ENCODE measurements at regions not wholly inside any gene's neighbourhood (a gene's known extent, or its start where the extent isn't known, plus 50 kb on each side); places are given as distances from the start of the nearest gene placed in this dataset.

DNA sequence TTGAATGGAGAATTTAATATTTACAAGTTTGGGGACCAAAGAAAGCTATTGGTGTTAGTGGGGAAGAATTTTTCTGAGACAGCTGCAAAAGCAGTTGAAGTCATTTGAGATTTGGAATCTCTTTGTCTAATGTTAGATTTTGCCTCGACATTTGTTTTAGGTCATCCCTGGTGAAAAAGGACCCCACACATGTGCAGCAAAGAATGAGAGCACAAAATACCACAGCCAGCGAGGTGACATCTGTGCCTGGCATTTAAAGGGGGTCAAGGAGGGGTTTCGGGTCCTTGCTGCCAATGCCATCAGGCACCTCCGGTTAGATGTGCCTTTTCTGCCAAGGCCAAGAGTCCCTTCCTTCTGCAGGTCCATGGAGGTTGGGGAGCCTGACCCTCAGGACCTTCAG, 173.3 kb downstream of the TRIB2 start:
- no peaks in the 10 kb centered on the region for H3K79me2 ChIP-seq (ENCODE audit: insufficient read depth, low read length)
- H3F3A ChIP-seq (ENCODE audit: insufficient read depth) = no peaks in the 10 kb centered on the region
- H3K27ac ChIP-seq (ENCODE audit: low read depth, low read length) = no peak overlapping the region
- H3K9me3 ChIP-seq (ENCODE audit: insufficient read depth, low read length) = no peaks in the 10 kb centered on the region
- no peaks in the 10 kb centered on the region for H3K36me3 ChIP-seq (ENCODE audit: low read length)
- H3K9ac ChIP-seq (ENCODE audit: low read length) = no peak overlapping the region
- H2AFZ ChIP-seq (ENCODE audit: low read depth, low read length, severe bottlenecking) = no peak overlapping the region
- H3K27me3 ChIP-seq (ENCODE audit: low read length) = no peaks in the 10 kb centered on the region
- H4K20me1 ChIP-seq (ENCODE audit: low read depth, low read length) = no peaks in the 10 kb centered on the region
- H3K9me2 ChIP-seq (replicated peaks; ENCODE audit: insufficient read depth, low read length) = no peaks in the 10 kb centered on the region
- TF ChIP-seq, protein P1, sequence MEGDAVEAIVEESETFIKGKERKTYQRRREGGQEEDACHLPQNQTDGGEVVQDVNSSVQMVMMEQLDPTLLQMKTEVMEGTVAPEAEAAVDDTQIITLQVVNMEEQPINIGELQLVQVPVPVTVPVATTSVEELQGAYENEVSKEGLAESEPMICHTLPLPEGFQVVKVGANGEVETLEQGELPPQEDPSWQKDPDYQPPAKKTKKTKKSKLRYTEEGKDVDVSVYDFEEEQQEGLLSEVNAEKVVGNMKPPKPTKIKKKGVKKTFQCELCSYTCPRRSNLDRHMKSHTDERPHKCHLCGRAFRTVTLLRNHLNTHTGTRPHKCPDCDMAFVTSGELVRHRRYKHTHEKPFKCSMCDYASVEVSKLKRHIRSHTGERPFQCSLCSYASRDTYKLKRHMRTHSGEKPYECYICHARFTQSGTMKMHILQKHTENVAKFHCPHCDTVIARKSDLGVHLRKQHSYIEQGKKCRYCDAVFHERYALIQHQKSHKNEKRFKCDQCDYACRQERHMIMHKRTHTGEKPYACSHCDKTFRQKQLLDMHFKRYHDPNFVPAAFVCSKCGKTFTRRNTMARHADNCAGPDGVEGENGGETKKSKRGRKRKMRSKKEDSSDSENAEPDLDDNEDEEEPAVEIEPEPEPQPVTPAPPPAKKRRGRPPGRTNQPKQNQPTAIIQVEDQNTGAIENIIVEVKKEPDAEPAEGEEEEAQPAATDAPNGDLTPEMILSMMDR (IDR thresholded peaks at IDR 0.05; ENCODE audit: insufficient read depth, low read length, poor library complexity, severe bottlenecking) = no peak
- TF ChIP-seq EZH2phosphoT487 (conservative IDR thresholded peaks at IDR 0.05; ENCODE audit: low read length) = no peak
- no peak overlapping the region for H3K4me3 ChIP-seq (ENCODE audit: insufficient read depth, low read length, poor library complexity, severe bottlenecking)
- H3K4me2 ChIP-seq (ENCODE audit: low read depth, low read length, poor library complexity, severe bottlenecking) = no peak overlapping the region

DNA sequence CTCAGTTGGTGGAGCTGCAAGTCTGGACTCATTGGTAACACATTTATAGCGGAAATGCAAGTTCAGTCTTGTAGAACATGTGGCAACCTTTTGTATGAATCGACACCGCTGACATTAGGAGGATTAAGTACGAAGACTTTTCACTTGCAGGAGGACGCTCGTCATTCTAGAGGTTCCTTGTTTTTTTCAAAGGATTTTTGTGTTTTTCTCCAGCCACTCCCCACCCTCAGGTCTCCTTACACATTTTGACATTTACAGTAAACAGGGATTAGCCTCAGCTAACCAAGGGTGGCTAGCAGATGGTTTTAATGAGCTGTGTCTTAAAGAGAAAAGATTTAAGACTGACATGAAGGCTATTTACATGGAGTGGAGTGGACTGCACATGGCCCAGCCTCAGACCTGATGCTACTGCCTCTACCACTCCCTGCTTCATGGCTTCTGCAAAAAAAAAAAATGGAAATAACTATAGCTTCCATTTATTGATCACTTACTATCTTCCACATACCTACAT, 173.8 kb downstream of the TRIB2 start:
- Histone ChIP-seq H3K9me2 (replicated peaks; ENCODE audit: insufficient read depth, low read length) (no peaks in the 10 kb centered on the region), H3F3A (ENCODE audit: insufficient read depth) (no peaks in the 10 kb centered on the region), H3K27me3 (ENCODE audit: low read length) (no peaks in the 10 kb centered on the region), H2AFZ (ENCODE audit: low read depth, low read length, severe bottlenecking) (no peak overlapping the region), H3K4me2 (ENCODE audit: low read depth, low read length, poor library complexity, severe bottlenecking) (no peak overlapping the region), H3K79me2 (ENCODE audit: insufficient read depth, low read length) (no peaks in the 10 kb centered on the region), H4K20me1 (ENCODE audit: low read depth, low read length) (no peaks in the 10 kb centered on the region), H3K9ac (ENCODE audit: low read length) (no peak overlapping the region), H3K4me3 (ENCODE audit: insufficient read depth, low read length, poor library complexity, severe bottlenecking) (no peak overlapping the region), H3K36me3 (ENCODE audit: low read length) (no peaks in the 10 kb centered on the region), H3K9me3 (ENCODE audit: insufficient read depth, low read length) (no peaks in the 10 kb centered on the region), H3K27ac (ENCODE audit: low read depth, low read length) (no peak overlapping the region)
- no peak for TF ChIP-seq EZH2phosphoT487 (conservative IDR thresholded peaks at IDR 0.05; ENCODE audit: low read length)
- TF ChIP-seq, protein P1 (IDR thresholded peaks at IDR 0.05; ENCODE audit: insufficient read depth, low read length, poor library complexity, severe bottlenecking) = no peak

DNA sequence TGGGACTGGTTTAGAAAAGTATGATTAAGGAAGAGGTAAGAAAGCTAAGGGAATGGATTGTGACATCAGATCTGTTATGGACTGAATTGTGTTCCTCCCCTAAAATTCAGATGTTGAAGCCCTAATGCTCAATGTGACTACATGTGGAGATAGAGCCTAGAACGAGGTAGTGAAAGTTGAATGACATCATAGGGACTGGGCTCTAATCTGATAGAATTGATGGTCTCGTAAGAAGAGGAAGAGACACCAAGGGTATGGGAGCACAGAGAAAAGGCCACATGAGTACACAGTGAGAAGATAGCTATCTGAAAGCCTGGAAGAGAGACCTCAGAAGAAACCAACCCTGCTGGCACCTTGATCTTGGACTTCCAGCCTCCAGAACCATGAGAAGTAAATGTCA, 178.3 kb downstream of the TRIB2 start:
- no peaks in the 10 kb centered on the region for H3K79me2 ChIP-seq (ENCODE audit: insufficient read depth, low read length)
- H4K20me1 ChIP-seq (ENCODE audit: low read depth, low read length) = no peaks in the 10 kb centered on the region
- no peaks in the 10 kb centered on the region for H3K36me3 ChIP-seq (ENCODE audit: low read length)
- H3K27me3 ChIP-seq (ENCODE audit: low read length) = no peaks in the 10 kb centered on the region
- H3K9ac ChIP-seq (ENCODE audit: low read length) = no peak overlapping the region
- no peak overlapping the region for H3K4me2 ChIP-seq (ENCODE audit: low read depth, low read length, poor library complexity, severe bottlenecking)
- H3K9me2 ChIP-seq (replicated peaks; ENCODE audit: insufficient read depth, low read length) = no peaks in the 10 kb centered on the region
- H3K27ac ChIP-seq (ENCODE audit: low read depth, low read length) = no peak overlapping the region
- no peaks in the 10 kb centered on the region for H3K9me3 ChIP-seq (ENCODE audit: insufficient read depth, low read length)
- no peak overlapping the region for H3K4me3 ChIP-seq (ENCODE audit: insufficient read depth, low read length, poor library complexity, severe bottlenecking)
- no peak for TF ChIP-seq EZH2phosphoT487 (conservative IDR thresholded peaks at IDR 0.05; ENCODE audit: low read length)
- TF ChIP-seq, protein P1 (IDR thresholded peaks at IDR 0.05; ENCODE audit: insufficient read depth, low read length, poor library complexity, severe bottlenecking) = no peak
- H3F3A ChIP-seq (ENCODE audit: insufficient read depth) = no peaks in the 10 kb centered on the region
- no peak overlapping the region for H2AFZ ChIP-seq (ENCODE audit: low read depth, low read length, severe bottlenecking)
